ENCODE measurements at regions not wholly inside any gene's neighbourhood (a gene's known extent, or its start where the extent isn't known, plus 50 kb on each side); places are given as distances from the start of the nearest gene placed in this dataset.

- TF ChIP-seq CTCF (conservative IDR thresholded peaks at IDR 0.05 in 1 of 2, IDR thresholded peaks at IDR 0.05 in 1 of 2; ENCODE audit: extremely low read depth in 1 of 2, insufficient read depth in 1 of 2, low read depth in 1 of 2, low read length in 2 of 2) (no peak), EZH2 (IDR thresholded peaks at IDR 0.05; ENCODE audit: borderline replicate concordance, low read length) (no peak)
Measured at GRCh38 chr9:118104363-118104762, 400.2 kb downstream of the TLR4 start.
